DMS 273 (cell line): ENCODE measurements at regions not wholly inside any gene's neighbourhood (a gene's known extent, or its start where the extent isn't known, plus 50 kb on each side); places are given as distances from the start of the nearest gene placed in this dataset.

Experiments used
- DNase-seq: peaks from one replicate; lab custom pipeline; 2025; ENCODE audit not compliant: unreplicated experiment; lab: John Stamatoyannopoulos, UW

- peak; percentile 4 for DNase-seq
These were observed 454.1 kb upstream of the CADM1 start for GRCh38 chr11:115958089-115959000.

GRCh38 chr11:115955803-115956202 lies 451.6 kb upstream of the CADM1 start:
- no peak for DNase-seq

- no peak for DNase-seq
These were observed 446.4 kb upstream of the CADM1 start for GRCh38 chr11:115950660-115951059.

GRCh38 chr11:115944596-115944995 lies 440.4 kb upstream of the CADM1 start:
- DNase-seq: no peak

GRCh38 chr11:115942011-115942410 lies 437.8 kb upstream of the CADM1 start:
- no peak for DNase-seq

- no peak for DNase-seq
These were observed 437.3 kb upstream of the CADM1 start for GRCh38 chr11:115941481-115941993.

GRCh38 chr11:115941044-115941443 lies 436.8 kb upstream of the CADM1 start:
- DNase-seq: no peak

- peak; percentile 26 for DNase-seq
These were observed 435.7 kb upstream of the CADM1 start for GRCh38 chr11:115939731-115940421.

- DNase-seq: peak; percentile 26
These were observed 435.0 kb upstream of the CADM1 start for GRCh38 chr11:115939104-115939730.

GRCh38 chr11:115933564-115933963 lies 429.3 kb upstream of the CADM1 start:
- DNase-seq: peak; percentile 22

- peak; percentile 38 for DNase-seq
These were observed 427.4 kb upstream of the CADM1 start for GRCh38 chr11:115931548-115932083.

GRCh38 chr11:115930886-115931547 lies 426.8 kb upstream of the CADM1 start:
- DNase-seq: peak; percentile 2

- DNase-seq: peak; percentile 44
These were observed 426.1 kb upstream of the CADM1 start for GRCh38 chr11:115930291-115930690.

GRCh38 chr11:115929618-115930129 lies 425.5 kb upstream of the CADM1 start:
- DNase-seq: no peak

GRCh38 chr11:115928811-115929210 lies 424.6 kb upstream of the CADM1 start:
- no peak for DNase-seq

- DNase-seq: no peak
These were observed 423.7 kb upstream of the CADM1 start for GRCh38 chr11:115927823-115928329.

GRCh38 chr11:115926601-115927000 lies 422.4 kb upstream of the CADM1 start:
- no peak for DNase-seq

GRCh38 chr11:115926138-115926537 lies 421.9 kb upstream of the CADM1 start:
- no peak for DNase-seq

GRCh38 chr11:115925568-115926090 lies 421.4 kb upstream of the CADM1 start:
- no peak for DNase-seq
